ENCODE measurements at regions not wholly inside any gene's neighbourhood (a gene's known extent, or its start where the extent isn't known, plus 50 kb on each side); places are given as distances from the start of the nearest gene placed in this dataset.
"Not testable (repeated sequence)": the region's sequence is repeated elsewhere in the genome, so short reads cannot be mapped to it uniquely, and the experiment has no call there.

GRCh38 chr14:88929656-88930436, 105.4 kb downstream of the TTC8 start:
- no peak for DNase-seq

- DNase-seq = no peak
Observed at GRCh38 chr14:88931321-88932110, 107.1 kb downstream of the TTC8 start.

GRCh38 chr14:88933191-88933590, 108.7 kb downstream of the TTC8 start:
- no peak for DNase-seq

DNA sequence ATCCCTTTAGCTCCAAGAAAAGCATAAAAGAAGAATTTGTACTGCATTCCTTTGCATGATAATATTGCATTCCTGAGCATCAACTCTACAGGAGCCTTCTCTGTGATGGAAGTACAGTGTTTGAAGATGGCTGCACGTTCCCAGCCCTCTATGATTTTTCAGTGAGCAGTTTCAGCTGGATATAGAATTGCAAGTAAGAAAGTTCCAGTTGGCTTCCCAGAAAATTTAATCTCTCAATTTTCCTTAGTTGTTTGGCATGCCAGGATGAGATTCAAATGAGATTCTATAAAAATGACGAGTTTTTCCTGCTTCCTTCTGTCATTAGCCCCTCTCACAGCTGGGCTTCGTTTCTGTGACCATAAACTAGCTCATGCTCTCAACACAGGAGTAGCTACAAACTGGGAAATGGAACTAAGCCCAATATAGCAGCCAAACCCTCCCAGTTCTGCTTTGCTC, 109.9 kb downstream of the TTC8 start:
- no peak for DNase-seq

DNA sequence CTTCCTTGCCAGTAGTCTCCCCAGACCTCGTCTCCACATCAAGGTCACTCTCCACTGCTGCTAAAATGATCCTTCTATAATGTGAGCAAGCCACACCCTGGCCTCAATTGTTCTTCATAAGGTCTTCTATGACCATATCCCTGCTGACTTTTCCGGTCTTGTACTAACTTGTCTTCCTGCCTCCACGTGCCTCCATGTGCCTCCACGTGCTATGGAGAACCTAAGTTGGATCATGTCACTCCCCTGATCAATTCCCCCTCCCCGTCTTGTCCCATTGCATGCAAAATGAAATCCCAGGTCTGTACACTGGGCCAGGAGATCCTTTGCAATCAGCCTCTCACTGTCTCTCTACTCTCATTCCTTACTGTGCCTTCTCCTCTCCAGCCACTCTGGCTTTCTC, 110.6 kb downstream of the TTC8 start:
- DNase-seq = no peak

GRCh38 chr14:88937706-88938105, 113.3 kb downstream of the TTC8 start:
- no peak for DNase-seq

- DNase-seq = no peak
Observed at GRCh38 chr14:88940671-88941070, 116.2 kb downstream of the TTC8 start.

GRCh38 chr14:88941414-88941813, 117.0 kb downstream of the TTC8 start:
- no peak for DNase-seq

GRCh38 chr14:88947646-88948598, 123.5 kb downstream of the TTC8 start:
- DNase-seq = no peak

GRCh38 chr14:88950069-88950468, 125.6 kb downstream of the TTC8 start:
- no peak for DNase-seq

- no peak for DNase-seq
Observed at GRCh38 chr14:88951370-88951769, 126.9 kb downstream of the TTC8 start.

- DNase-seq = no peak
Observed at GRCh38 chr14:88952901-88953300, 128.4 kb downstream of the TTC8 start.

GRCh38 chr14:88955455-88955854, 131.0 kb downstream of the TTC8 start:
- no peak for DNase-seq

- DNase-seq = no peak
Observed at GRCh38 chr14:88960496-88960895, 136.0 kb downstream of the TTC8 start.

- DNase-seq = no peak
Observed at GRCh38 chr14:88961214-88961613, 136.8 kb downstream of the TTC8 start.

- no peak for DNase-seq
Observed at GRCh38 chr14:88962356-88962755, 137.9 kb downstream of the TTC8 start.

- DNase-seq = no peak
Observed at GRCh38 chr14:88967299-88967698, 142.8 kb downstream of the TTC8 start.

DNA sequence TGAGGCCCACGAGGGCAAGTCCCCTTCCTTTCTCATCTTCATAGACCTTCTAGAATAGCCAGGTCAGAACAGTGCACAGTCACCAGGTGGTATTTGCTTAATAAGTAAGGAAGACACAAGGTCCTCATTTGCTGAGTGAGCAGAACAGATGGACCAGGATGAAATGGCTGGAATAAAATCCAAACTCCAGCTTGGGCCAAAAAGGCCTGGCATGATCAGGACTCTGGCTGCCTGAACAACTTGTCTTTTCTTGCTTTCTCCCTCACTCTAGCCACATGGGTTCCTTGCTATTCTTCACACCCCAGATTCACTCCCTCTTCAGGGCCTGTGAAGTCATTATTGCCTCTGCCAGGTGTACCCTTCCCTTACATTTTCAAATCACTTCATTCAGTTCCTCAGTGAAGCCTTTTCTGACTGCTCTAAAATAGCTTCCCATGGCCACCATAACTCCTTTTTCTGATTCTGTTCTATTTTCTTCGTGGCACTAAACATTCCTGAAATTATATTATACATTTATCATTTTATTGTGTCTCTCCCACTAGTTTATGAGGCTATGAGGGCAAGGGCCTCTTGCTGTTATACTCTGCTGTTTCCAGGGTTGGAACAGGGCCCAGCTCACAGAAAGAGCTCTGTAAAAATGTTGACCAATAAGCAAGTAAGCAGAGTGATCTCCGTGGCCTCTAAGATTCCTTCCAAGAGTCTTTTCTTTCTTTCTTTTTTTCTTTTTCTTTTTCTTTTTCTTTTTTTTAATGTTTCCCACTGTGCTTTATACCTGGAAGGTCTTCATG, 150.8 kb downstream of the TTC8 start:
- no peak for DNase-seq

DNA sequence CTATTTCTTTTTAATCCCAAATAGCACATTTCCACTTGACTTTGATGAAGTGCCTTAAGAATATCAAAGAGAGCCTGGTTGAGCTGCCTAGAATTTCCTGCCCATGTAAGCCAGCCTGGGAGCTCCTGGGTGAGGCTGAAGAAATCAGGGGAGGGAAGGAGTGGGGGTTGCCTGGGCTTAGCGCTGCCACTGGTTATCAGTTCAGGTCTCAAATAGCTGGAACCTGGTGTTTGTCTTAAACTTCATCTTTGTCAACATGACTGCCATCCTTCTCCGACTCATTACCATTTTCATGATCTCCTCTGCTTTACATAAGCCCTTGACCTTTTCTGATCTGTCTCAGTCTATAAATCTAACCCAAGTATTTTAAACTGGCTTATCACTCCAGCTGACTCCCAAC, 151.5 kb downstream of the TTC8 start:
- no peak for DNase-seq

- DNase-seq = not testable (repeated sequence)
Observed at GRCh38 chr14:88980907-88981306, 156.5 kb downstream of the TTC8 start.

DNA sequence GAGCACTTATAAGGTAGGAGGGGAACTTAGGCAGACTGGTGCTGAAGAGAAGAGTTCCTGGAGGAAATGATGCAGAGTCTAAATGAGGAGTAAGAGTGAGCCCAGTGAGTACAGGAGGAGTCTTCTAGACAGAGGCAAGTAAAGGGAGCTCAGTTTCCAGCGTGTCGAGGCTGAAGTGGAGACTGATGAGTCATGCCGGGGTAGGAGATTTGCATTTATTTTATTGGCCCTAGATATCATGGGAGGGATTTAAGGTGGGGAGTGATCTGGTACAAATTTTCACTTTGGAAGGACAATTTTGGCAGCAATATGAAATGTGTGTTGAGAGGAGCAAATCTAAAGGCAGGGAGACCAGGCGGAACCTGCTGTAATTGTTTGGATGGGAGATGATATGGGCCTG, 157.5 kb downstream of the TTC8 start:
- no peak for DNase-seq

DNA sequence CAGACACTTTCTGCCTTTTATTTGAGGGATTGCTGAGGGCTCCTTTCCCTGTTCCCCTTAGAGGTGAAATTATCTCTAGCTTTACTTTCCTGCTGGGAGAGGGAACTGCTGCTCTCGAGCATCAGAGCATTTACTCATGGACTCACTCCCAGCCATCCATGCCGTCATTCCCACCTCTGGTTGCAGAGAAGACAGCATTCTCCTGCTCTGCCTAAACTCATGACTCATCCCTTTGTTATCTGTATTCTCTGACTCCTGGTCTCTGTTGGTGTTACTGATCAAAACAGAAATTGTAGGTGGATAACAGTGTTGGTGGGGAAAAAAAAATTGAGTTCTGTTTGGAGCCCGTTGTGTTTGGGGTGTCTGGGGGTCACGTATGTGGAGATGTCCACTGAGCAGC, 159.3 kb downstream of the TTC8 start:
- no peak for DNase-seq
